ENCODE measurements at regions not wholly inside any gene's neighbourhood (a gene's known extent, or its start where the extent isn't known, plus 50 kb on each side); places are given as distances from the start of the nearest gene placed in this dataset.
"Not testable (repeated sequence)": the region's sequence is repeated elsewhere in the genome, so short reads cannot be mapped to it uniquely, and the experiment has no call there.

DNA sequence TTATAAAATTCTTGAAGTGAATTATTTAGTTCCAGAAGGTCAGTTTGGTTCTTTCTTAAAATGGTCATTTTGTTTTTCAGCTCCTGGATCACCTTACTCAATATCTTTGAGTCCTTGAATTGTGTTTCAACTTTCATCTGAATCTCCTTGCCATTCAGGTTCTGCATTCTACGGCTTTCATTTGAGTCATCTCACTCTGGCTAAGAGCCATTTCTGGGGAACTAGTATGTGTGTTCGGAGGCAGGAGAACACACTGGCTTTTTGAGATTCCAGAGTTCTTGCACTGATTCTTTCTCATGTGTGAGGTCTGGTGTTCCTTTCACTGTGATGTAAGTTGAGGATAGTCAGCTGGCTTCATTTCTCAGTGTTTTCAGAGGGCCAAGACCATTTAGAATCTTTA, 708.4 kb upstream of the FRG1 start:
- in situ Hi-C loops (cut with HindIII; ENCODE audit: low pct_unique_long_range_greater_than_20kb, low sequenced_read_pairs) (no loop called here), intact Hi-C loops (cut with micrococcal nuclease; ENCODE audit: unreplicated experiment) (no loop called here)
- Histone ChIP-seq H3K4me1 (ENCODE audit: control insufficient read depth, insufficient read depth, low read length) (no peaks in the 10 kb centered on the region), H3K9me3 (ENCODE audit: control insufficient read depth, insufficient read depth, low read depth, low read length) (no peaks in the 10 kb centered on the region), H3K27ac (ENCODE audit: low read length) (no peak overlapping the region), H3K27me3 (ENCODE audit: control insufficient read depth, insufficient read depth, low read length) (no peaks in the 10 kb centered on the region), H3K36me3 (ENCODE audit: control insufficient read depth, insufficient read depth, low read length) (no peaks in the 10 kb centered on the region), H3K4me3 (ENCODE audit: low read depth in 2 of 2, low read length in 2 of 2) (no peak overlapping the region)
- ChIA-PET CTCF (no interaction called here), POLR2A (no interaction called here)
- DNase-seq (ENCODE audit: low read depth, low spot score): no peak
- no TSS peak for BruUV-seq (replicated peaks)
- ATAC-seq: no peak
- TF ChIP-seq POLR2AphosphoS5 (IDR thresholded peaks at IDR 0.05; ENCODE audit: low read depth, low read length) (no peak), TCF7L2 (IDR thresholded peaks at IDR 0.05; ENCODE audit: low read depth, low read length) (no peak), SIN3A (IDR thresholded peaks at IDR 0.05; ENCODE audit: borderline replicate concordance, insufficient read depth, low read depth, low read length) (no peak), REST (IDR thresholded peaks at IDR 0.05; ENCODE audit: insufficient read depth in 1 of 2, low read depth in 2 of 2, low read length in 1 of 2) (no peak)
- TF ChIP-seq, protein P1, sequence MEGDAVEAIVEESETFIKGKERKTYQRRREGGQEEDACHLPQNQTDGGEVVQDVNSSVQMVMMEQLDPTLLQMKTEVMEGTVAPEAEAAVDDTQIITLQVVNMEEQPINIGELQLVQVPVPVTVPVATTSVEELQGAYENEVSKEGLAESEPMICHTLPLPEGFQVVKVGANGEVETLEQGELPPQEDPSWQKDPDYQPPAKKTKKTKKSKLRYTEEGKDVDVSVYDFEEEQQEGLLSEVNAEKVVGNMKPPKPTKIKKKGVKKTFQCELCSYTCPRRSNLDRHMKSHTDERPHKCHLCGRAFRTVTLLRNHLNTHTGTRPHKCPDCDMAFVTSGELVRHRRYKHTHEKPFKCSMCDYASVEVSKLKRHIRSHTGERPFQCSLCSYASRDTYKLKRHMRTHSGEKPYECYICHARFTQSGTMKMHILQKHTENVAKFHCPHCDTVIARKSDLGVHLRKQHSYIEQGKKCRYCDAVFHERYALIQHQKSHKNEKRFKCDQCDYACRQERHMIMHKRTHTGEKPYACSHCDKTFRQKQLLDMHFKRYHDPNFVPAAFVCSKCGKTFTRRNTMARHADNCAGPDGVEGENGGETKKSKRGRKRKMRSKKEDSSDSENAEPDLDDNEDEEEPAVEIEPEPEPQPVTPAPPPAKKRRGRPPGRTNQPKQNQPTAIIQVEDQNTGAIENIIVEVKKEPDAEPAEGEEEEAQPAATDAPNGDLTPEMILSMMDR (IDR thresholded peaks at IDR 0.05): no peak

GRCh38 chr4:189233754-189234153, 706.9 kb upstream of the FRG1 start:
- H3K9me3 ChIP-seq (ENCODE audit: control insufficient read depth, insufficient read depth, low read depth, low read length); H3K36me3 ChIP-seq (ENCODE audit: control insufficient read depth, insufficient read depth, low read length); H3K27me3 ChIP-seq (ENCODE audit: control insufficient read depth, insufficient read depth, low read length); DNase-seq (ENCODE audit: low read depth, low spot score); intact Hi-C loops (cut with micrococcal nuclease; ENCODE audit: unreplicated experiment); H3K4me1 ChIP-seq (ENCODE audit: control insufficient read depth, insufficient read depth, low read length); in situ Hi-C loops (cut with HindIII; ENCODE audit: low pct_unique_long_range_greater_than_20kb, low sequenced_read_pairs); ATAC-seq; BruUV-seq (replicated peaks); H3K27ac ChIP-seq (ENCODE audit: low read length); POLR2A ChIA-PET; H3K4me3 ChIP-seq (ENCODE audit: low read depth in 2 of 2, low read length in 2 of 2); CTCF ChIA-PET: not testable (repeated sequence)

- CTCF ChIA-PET; H3K27ac ChIP-seq (ENCODE audit: low read length); H3K9me3 ChIP-seq (ENCODE audit: control insufficient read depth, insufficient read depth, low read depth, low read length); intact Hi-C loops (cut with micrococcal nuclease; ENCODE audit: unreplicated experiment); H3K27me3 ChIP-seq (ENCODE audit: control insufficient read depth, insufficient read depth, low read length); H3K4me1 ChIP-seq (ENCODE audit: control insufficient read depth, insufficient read depth, low read length); H3K36me3 ChIP-seq (ENCODE audit: control insufficient read depth, insufficient read depth, low read length); H3K4me3 ChIP-seq (ENCODE audit: low read depth in 2 of 2, low read length in 2 of 2); ATAC-seq; DNase-seq (ENCODE audit: low read depth, low spot score); POLR2A ChIA-PET; BruUV-seq (replicated peaks); in situ Hi-C loops (cut with HindIII; ENCODE audit: low pct_unique_long_range_greater_than_20kb, low sequenced_read_pairs): not testable (repeated sequence)
These were observed 705.7 kb upstream of the FRG1 start for GRCh38 chr4:189234948-189235347.
